HG02885 (cell line): ENCODE measurements at regions not wholly inside any gene's neighbourhood (a gene's known extent, or its start where the extent isn't known, plus 50 kb on each side); places are given as distances from the start of the nearest gene placed in this dataset.

Experiments
- ATAC-seq: cut with Tn5 transposase; IDR thresholded peaks from one replicate; pipeline ENCODE4 v1.9.1; 2021; ENCODE audit warnings: mild to moderate bottlenecking; ENCODE audit not compliant: unreplicated experiment, poor library complexity

GRCh38 chr5:133809801-133810200 is 158.6 kb downstream of the C5orf15 start:
- no peak for ATAC-seq

DNA sequence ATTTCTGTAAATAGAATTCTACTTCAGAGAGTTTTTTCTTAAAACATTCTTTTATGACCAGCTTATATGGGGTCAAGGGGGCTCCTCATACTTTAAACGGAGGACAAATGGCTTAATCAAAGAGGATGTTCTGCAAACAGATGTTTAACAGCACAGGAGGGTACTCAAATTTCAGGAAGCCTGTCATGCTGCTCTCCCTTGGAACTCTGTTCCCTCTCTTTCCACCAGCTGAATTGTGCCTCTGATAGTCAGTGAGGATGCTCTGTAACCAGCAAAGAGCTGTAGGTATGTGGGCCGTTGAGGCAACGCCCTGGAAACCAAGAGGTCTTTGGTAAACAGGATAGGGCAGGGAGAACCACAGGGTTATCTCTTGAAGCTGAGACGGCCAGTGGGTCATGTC is 161.1 kb downstream of the C5orf15 start:
- ATAC-seq: no peak

DNA sequence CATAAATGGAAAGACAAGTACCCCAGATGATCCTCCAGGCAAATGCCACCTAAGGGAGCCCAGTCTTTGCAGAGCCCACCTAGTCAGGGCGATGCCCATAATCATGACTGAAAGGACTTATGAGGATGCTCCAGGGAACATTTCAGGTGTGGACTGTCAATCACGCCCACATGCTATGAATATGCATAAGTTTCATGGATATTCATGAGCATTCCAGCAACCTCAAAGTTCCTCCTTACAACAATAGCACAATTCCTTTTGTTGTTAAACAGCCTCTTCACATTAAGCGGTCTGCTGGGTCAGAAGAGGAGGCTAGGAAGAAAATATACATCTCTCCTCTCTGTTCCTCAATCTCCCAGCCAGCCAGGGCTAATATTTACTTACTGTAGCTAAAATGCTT is 161.6 kb downstream of the C5orf15 start:
- no peak for ATAC-seq

GRCh38 chr5:133801955-133802751 is 166.3 kb downstream of the C5orf15 start:
- no peak for ATAC-seq

GRCh38 chr5:133801431-133801830 is 167.0 kb downstream of the C5orf15 start:
- no peak for ATAC-seq

GRCh38 chr5:133799571-133800237 is 168.7 kb downstream of the C5orf15 start:
- ATAC-seq: no peak

DNA sequence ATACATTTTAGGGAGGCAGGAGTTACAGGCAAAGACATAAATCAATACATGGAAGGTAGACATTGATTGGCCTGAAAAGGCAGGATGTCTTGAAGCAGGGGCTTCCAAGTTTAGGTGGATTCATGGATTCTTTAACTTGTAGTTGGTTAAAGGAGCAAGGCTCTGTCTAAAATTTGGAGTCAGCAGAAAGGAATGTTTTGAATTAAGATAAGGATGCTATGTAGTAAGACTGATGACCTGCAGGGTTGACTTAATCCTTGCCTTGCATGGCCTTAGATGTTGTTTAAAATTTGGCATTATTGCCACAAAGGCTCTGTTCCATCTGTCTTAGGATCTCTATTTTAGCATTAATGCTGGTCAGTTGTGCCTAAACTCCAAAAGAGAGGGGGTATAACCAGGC is 171.3 kb downstream of the C5orf15 start:
- no peak for ATAC-seq

- no peak for ATAC-seq
Observed at GRCh38 chr5:133796186-133796585, 172.2 kb downstream of the C5orf15 start.

DNA sequence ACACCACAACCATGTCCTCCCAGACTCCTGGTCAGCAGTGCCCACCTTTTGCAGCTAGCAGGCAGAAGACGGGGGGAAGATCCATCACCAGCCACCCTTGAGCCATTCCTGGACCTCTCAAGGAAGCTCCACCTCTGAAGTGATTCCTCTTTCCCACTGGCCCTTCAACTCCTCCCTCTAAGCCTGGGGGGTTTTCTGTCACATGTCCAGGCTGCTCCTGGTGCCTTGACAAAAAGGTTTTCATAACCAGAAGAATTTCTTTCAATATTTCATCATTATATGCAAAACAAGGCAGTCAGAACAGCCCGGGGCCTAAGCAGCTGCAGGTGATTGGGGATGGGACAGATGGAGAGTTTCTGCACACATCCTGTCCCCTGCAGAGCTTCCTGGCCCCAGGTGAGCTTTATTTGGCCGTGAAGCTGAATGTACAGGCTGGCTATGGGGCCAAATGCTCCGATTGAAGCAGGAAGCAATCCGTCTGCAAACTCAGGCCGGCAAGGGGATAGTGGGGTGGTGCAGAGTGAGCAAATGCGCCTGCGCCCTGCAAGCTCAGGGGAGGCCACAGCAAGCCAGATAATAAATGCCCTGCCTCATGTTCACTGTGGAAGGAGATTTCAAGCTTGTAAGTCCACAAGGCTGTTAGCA is 173.5 kb downstream of the C5orf15 start:
- no peak for ATAC-seq

DNA sequence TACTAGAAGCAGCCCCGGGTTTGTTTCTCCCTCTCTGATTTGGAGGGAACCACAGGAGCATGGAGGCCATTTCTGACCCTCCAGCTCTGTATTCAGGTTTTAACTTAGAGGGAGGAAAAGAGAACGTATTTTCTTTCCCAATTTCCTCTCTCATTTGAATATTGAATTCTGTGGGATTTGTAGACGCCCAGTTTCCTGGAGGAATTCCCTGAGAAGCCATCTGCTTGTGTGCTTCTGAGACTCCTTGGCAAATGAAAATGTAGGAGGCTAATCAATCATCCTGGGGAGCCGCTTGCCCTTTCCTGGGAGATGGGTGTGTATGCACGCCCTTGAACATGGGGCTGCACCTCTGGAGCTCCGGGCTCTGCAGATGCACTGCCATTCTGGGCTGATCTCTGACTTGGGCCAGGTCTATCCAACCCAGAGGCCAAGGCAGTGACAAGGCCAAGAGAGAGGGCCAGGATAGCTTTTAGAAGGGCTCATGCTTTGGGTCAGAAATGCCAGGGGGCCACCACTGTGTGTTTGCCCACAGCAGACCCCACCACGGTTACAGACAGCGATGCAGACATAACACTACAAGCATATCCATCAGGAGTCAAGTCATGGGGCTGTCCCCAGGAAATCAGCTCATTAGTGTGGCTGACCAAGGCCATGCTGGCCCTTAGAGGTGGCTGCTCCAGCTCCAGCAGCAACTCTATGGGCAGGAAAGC is 174.5 kb downstream of the C5orf15 start:
- no peak for ATAC-seq

DNA sequence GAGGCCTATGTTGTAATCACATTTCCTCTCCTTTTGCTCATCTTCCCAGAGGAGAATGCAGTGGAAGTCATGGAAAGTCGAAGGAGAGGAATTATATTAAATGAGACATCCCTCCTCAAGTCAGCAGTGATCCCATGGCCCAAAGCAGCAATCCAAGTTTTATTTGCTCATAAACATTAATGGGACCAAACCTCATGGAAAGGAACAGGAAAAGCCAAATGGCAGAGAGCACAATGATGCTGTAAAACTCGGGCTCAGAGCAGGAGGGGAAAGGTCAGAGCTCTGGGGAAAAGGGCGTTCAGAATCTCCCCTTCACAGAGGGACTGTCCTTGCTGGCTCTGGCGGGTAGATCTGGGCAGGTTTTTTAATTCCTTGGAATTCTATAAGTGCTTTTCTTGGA is 175.8 kb downstream of the C5orf15 start:
- ATAC-seq: no peak

DNA sequence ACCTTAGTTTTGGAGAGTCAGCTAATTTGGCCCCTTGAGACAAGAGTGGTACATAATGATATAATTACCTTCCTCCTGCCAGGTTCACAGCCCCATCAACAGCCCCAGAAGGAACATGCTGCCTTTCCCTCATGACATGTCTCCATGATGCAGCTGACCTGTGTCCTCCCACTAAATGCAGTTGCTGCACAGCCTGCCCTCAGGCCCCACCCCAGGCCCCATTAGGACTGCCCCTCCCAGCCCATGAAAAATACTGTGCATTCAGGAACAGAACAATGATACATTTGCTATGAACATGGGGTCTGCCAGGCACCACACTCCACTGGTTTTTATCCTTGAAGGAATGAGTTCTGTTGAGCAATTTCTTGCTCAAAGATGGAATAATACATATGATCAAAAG is 176.4 kb downstream of the C5orf15 start:
- ATAC-seq: no peak

DNA sequence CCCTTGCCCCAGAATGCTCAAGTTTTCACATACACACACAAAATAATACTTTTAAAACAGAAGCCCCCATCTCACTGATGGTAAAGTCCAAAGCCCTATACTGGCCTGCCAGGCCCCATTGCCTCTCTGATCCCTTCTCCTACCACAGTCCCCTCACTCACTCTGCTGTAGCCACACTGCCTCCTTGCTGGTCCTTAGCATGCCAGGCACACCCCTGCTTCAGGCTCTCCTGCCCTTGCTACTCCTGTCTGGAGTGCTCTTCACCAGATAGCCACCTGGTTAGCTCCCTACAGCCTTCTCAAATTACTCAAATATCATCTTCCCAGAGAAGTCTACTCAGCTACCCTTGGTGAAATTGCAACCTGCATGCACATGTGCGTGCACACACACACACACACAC is 177.5 kb downstream of the C5orf15 start:
- ATAC-seq: no peak

- no peak for ATAC-seq
Observed at GRCh38 chr5:133789428-133789827, 177.1 kb upstream of the FSTL4 start.

- no peak for ATAC-seq
Observed at GRCh38 chr5:133788121-133788520, 175.8 kb upstream of the FSTL4 start.

DNA sequence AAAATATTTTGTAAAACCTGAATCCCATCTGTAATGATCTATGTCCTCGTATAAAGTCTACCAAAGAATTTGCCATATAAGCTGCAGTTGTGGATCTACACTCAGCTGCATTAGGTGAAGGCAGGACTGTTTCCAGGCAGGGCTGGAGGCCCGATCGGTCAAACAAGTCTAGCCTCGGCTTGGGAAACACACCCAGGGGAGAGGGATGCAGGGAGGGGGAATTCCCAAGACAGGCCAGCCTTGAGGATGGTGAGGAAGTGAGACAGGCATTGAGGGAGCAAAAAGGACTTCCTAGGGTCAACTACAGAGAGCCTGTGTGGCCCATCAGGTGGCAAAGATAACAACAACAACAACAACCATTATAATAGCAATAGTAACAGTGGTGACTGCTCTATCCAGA is 174.1 kb upstream of the FSTL4 start:
- no peak for ATAC-seq

DNA sequence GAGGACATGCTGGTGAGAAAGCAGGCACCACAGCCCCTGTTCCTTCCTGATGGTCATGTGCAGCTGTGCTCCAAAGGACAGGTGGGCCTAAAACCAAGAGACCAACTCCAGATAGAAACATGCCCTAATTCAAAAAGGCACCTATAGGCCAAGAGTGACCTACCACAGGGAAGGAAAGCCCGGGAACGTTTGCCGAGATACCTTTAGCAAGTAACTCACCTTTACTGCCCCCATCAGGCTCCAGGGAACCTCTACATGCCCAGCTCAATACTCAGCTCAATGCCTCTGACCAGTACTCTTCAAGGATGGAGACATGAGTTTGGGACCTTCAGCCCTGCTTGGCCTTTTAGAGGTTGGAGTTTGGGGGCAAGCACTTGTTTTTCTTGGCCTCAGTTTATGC is 172.8 kb upstream of the FSTL4 start:
- no peak for ATAC-seq

DNA sequence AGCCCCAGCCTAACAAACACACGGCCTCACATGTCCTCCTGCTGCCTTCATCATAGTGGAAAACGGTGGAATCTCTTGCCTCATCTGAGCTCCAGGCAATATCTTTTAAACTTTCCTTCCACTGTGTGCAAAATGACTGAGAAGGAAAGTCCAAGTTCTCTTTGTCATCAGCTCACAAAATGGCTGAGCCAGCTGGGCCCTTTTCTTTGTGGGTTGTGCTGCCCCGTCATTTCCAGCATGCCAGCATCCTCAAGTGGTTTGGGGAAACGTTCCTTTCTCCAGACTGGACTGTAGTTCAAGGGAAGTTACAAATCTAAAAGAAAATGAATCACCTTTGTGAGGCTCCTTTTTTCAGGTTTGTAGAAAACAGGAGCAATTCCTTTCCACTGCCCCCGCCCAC is 171.1 kb upstream of the FSTL4 start:
- no peak for ATAC-seq

DNA sequence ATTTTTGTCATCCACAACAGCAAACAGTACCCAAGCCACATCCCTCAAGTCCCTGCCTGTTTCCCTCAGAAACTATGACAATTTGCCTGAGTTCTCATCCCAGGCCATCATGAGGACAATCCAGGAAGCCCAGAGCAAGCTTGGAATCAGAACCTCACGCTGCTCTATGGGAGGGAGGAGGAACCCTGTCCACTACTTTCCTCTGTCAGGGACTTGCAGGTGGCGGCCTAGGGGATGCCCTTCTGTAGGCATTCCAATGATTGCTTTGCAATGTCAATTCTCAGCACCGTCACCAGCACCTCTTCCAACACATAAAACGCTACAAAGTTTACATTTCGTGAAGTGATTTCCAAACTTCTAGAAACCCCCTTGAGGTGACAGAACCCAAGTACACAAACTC is 170.4 kb upstream of the FSTL4 start:
- ATAC-seq: no peak

GRCh38 chr5:133781436-133782225 is 169.3 kb upstream of the FSTL4 start:
- no peak for ATAC-seq
